H1 (cell line): ENCODE measurements at regions not wholly inside any gene's neighbourhood (a gene's known extent, or its start where the extent isn't known, plus 50 kb on each side); places are given as distances from the start of the nearest gene placed in this dataset.

Experiments used
- CTCF ChIA-PET: fragments of 300-600 bp; sonication (Branson Sonifier 250); formaldehyde crosslinking; loops from one replicate; lab custom pipeline; 2021; ENCODE audit not compliant: partially characterized antibody; lab: Charles Lee
- POLR2A ChIA-PET: fragments of 300-600 bp; sonication (Branson Sonifier 250); formaldehyde crosslinking; loops from one replicate; lab custom pipeline; 2021; ENCODE audit warnings: inconsistent platforms; ENCODE audit not compliant: partially characterized antibody; lab: Charles Lee
- DNase-seq, 2 experiments: peaks; one replicate each; pipeline versions ENCODE4 v3.0.0 to v3.0.0-alpha.2; 2010 to 2022; ENCODE audit warnings: low spot score in 2 of 2, low read depth in 1 of 2, mixed read lengths in 1 of 2
- FAIRE-seq: peaks from 2 replicates; lab custom pipeline; 2011; peaks lifted over from hg19 to GRCh38; lab: Jason Lieb, UNC
- H2AFZ ChIP-seq: 2 replicates; pipeline ENCODE4 v1.8.1; 2012; ENCODE audit warnings: low read length, inconsistent platforms
- H2AK5ac ChIP-seq: 2 replicates; pipeline ENCODE4 v1.6.1; 2013; ENCODE audit warnings: low read depth, low read length
- H2BK120ac ChIP-seq: replicated peaks from 2 replicates; pipeline ENCODE3; 2013; ENCODE audit warnings: low read depth, low read length, inconsistent platforms
- H2BK12ac ChIP-seq: 2 replicates; pipeline ENCODE4 v1.6.1; 2013; ENCODE audit warnings: low read depth, low read length
- H2BK15ac ChIP-seq: 2 replicates; pipeline ENCODE4 v1.6.1; 2013; ENCODE audit warnings: low read length
- H2BK20ac ChIP-seq: 2 replicates; pipeline ENCODE4 v1.6.1; 2013; ENCODE audit warnings: low read length
- H2BK5ac ChIP-seq: 2 replicates; pipeline ENCODE4 v1.6.1; 2013; ENCODE audit warnings: low read depth, low read length
- H3K14ac ChIP-seq: 2 replicates; pipeline ENCODE4 v1.6.1; 2013; ENCODE audit warnings: inconsistent platforms; ENCODE audit not compliant: insufficient read length
- H3K18ac ChIP-seq: 2 replicates; pipeline ENCODE4 v1.6.1; 2013; ENCODE audit warnings: low read length; ENCODE audit errors: extremely low read depth
- H3K23ac ChIP-seq: 2 replicates; pipeline ENCODE4 v1.6.1; 2013; ENCODE audit warnings: inconsistent platforms; ENCODE audit not compliant: insufficient read length
- H3K23me2 ChIP-seq: 2 replicates; pipeline ENCODE4 v1.6.1; 2013; ENCODE audit warnings: low read depth, low read length
- H3K27ac ChIP-seq: 2 replicates; pipeline ENCODE4 v1.6.1; 2011; ENCODE audit warnings: low read depth, low read length, inconsistent platforms
- H3K27me3 ChIP-seq, 4 experiments: replicated peaks in 1 of 4; 1 replicate in 1 of 4; 2 replicates in 3 of 4; pipeline versions ENCODE4 v1.6.1 to v1.8.1; 2011 to 2013; ENCODE audit warnings: low read length in 3 of 4, mild to moderate bottlenecking in 3 of 4, inconsistent platforms in 2 of 4, mixed read lengths in 2 of 4, moderate library complexity in 1 of 4; ENCODE audit not compliant: control insufficient read depth in 3 of 4, insufficient read depth in 3 of 4; ENCODE audit errors: extremely low read depth in 1 of 4
- H3K36me3 ChIP-seq, 4 experiments: 2 replicates each; pipeline versions ENCODE4 v1.6.1 to v1.8.1; 2011 to 2013; ENCODE audit warnings: mild to moderate bottlenecking in 4 of 4, low read length in 3 of 4, moderate library complexity in 2 of 4, control low read depth in 1 of 4, inconsistent platforms in 1 of 4; ENCODE audit not compliant: insufficient read depth in 4 of 4, control insufficient read depth in 2 of 4
- H3K4ac ChIP-seq: replicated peaks from 2 replicates; pipeline ENCODE3; 2013; ENCODE audit warnings: low read length, low read depth, mixed read lengths, inconsistent platforms; ENCODE audit not compliant: insufficient read length
- H3K4me1 ChIP-seq, 4 experiments: replicated peaks in 1 of 4; 1 replicate in 1 of 4; 2 replicates in 3 of 4; pipeline versions ENCODE4 v1.6.1 to v1.8.1; 2011 to 2013; ENCODE audit warnings: low read length in 3 of 4, inconsistent platforms in 2 of 4, mixed read lengths in 1 of 4; ENCODE audit not compliant: insufficient read depth in 4 of 4, control insufficient read depth in 3 of 4
- H3K4me2 ChIP-seq, 2 experiments: 2 replicates each; pipeline versions ENCODE4 v1.6.1 to v1.8.1; 2011 to 2013; ENCODE audit warnings: low read depth in 2 of 2, low read length in 2 of 2, control low read depth in 1 of 2, inconsistent platforms in 1 of 2, mild to moderate bottlenecking in 1 of 2; ENCODE audit not compliant: insufficient read depth in 1 of 2
- H3K4me3 ChIP-seq, 4 experiments: fragments of 200-600, 300-600 bp in 1 of 4; sonication (generic), shearing (Covaris generic), sonication (Bioruptor Twin) in 1 of 4; 2 replicates each; pipeline versions ENCODE4 v1.5.1 to v1.8.1; 2011 to 2016; ENCODE audit warnings: low read length in 4 of 4, low read depth in 3 of 4, control low read depth in 2 of 4, inconsistent platforms in 2 of 4, mild to moderate bottlenecking in 2 of 4, mixed read lengths in 1 of 4, moderate library complexity in 1 of 4; ENCODE audit not compliant: insufficient read depth in 2 of 4; ENCODE audit errors: extremely low read depth in 1 of 4
- H3K56ac ChIP-seq: replicated peaks from 2 replicates; pipeline ENCODE3; 2013; ENCODE audit warnings: low read depth, mild to moderate bottlenecking, mixed read lengths, low read length, inconsistent platforms; ENCODE audit not compliant: insufficient read length
- H3K79me1 ChIP-seq: 2 replicates; pipeline ENCODE4 v1.6.1; 2013; ENCODE audit warnings: low read depth, low read length, control low read depth
- H3K79me2 ChIP-seq, 2 experiments: 2 replicates each; pipeline versions ENCODE4 v1.6.1 to v1.8.1; 2012 to 2013; ENCODE audit warnings: low read length in 2 of 2, mild to moderate bottlenecking in 2 of 2, inconsistent platforms in 1 of 2; ENCODE audit not compliant: insufficient read depth in 2 of 2, control insufficient read depth in 1 of 2
- H3K9ac ChIP-seq, 4 experiments: replicated peaks in 1 of 4; 1 replicate in 1 of 4; 2 replicates in 3 of 4; pipeline versions ENCODE4 v1.6.1 to v1.8.1; 2011 to 2013; ENCODE audit warnings: low read depth in 3 of 4, low read length in 3 of 4, control low read depth in 2 of 4, mild to moderate bottlenecking in 2 of 4, moderate library complexity in 2 of 4, inconsistent platforms in 1 of 4; ENCODE audit errors: extremely low read depth in 1 of 4
- H3K9me3 ChIP-seq, 2 experiments: 2 replicates each; pipeline versions ENCODE4 v1.6.1 to v1.8.1; 2012 to 2013; ENCODE audit warnings: mild to moderate bottlenecking in 2 of 2, moderate library complexity in 2 of 2, control low read depth in 1 of 2, inconsistent platforms in 1 of 2, low read depth in 1 of 2, low read length in 1 of 2, mixed read lengths in 1 of 2; ENCODE audit not compliant: insufficient read depth in 2 of 2
- H4K20me1 ChIP-seq, 2 experiments: replicated peaks in 1 of 2; 2 replicates each; pipeline versions ENCODE3 to v1.8.1; 2011 to 2013; ENCODE audit warnings: inconsistent platforms in 2 of 2, low read length in 2 of 2, mild to moderate bottlenecking in 1 of 2; ENCODE audit not compliant: insufficient read depth in 2 of 2, control insufficient read depth in 1 of 2
- H4K5ac ChIP-seq: 2 replicates; pipeline ENCODE4 v1.6.1; 2013; ENCODE audit warnings: low read length, low read depth, mixed read lengths, inconsistent platforms; ENCODE audit not compliant: insufficient read length
- H4K8ac ChIP-seq: 2 replicates; pipeline ENCODE4 v1.8.0; 2013; ENCODE audit warnings: mild to moderate bottlenecking, moderate library complexity, low read length, inconsistent platforms; ENCODE audit not compliant: insufficient read depth; ENCODE audit errors: extremely low read depth
- H4K91ac ChIP-seq: replicated peaks from 2 replicates; pipeline ENCODE3; 2013; ENCODE audit warnings: low read length, mixed read lengths, inconsistent platforms; ENCODE audit not compliant: insufficient read length
- CBX8 ChIP-seq: fragments of 300-800, 300-1000 bp; sonication (generic); IDR thresholded peaks from 2 replicates; pipeline ENCODE4 v1.7.1; 2016; ENCODE audit warnings: low read depth, low read length, borderline replicate concordance
- CHD1 ChIP-seq: IDR thresholded peaks from 2 replicates; pipeline ENCODE4 v1.6.1; 2012; ENCODE audit warnings: low read depth, low read length, improper control_type of control experiment
- CHD2 ChIP-seq: IDR thresholded peaks from 2 replicates; pipeline ENCODE4 v1.6.1; 2012; ENCODE audit warnings: low read length, improper control_type of control experiment
- CTBP2 ChIP-seq: IDR thresholded peaks from 2 replicates; pipeline ENCODE4 v1.7.0; 2011; ENCODE audit warnings: borderline replicate concordance, mild to moderate bottlenecking, moderate library complexity, mixed read lengths, low read length; ENCODE audit not compliant: insufficient read depth, insufficient read length
- EP300 ChIP-seq, 2 experiments: IDR thresholded peaks; 1 replicate in 1 of 2; 2 replicates in 1 of 2; pipeline ENCODE4 v1.6.1; 2011 to 2012; ENCODE audit warnings: low read depth in 2 of 2, low read length in 2 of 2, mild to moderate bottlenecking in 2 of 2, borderline replicate concordance in 1 of 2, inconsistent platforms in 1 of 2, moderate library complexity in 1 of 2
- EZH2 ChIP-seq: fragments of 200-600 bp; sonication (generic); IDR thresholded peaks from 2 replicates; pipeline ENCODE4 v1.7.1; 2012; ENCODE audit warnings: low read depth, mild to moderate bottlenecking, moderate library complexity, low read length, inconsistent platforms; ENCODE audit not compliant: severe bottlenecking
- KDM1A ChIP-seq: fragments of 200-600, 300-600 bp; sonication (generic); IDR thresholded peaks from 2 replicates; pipeline ENCODE4 v1.7.1; 2016; ENCODE audit warnings: mild to moderate bottlenecking, low read length, borderline replicate concordance
- NRF1 ChIP-seq: IDR thresholded peaks from 2 replicates; pipeline ENCODE4 v1.6.1; 2011; ENCODE audit warnings: mild to moderate bottlenecking, low read depth, low read length, improper control_type of control experiment
- RBBP5 ChIP-seq: IDR thresholded peaks from 2 replicates; pipeline ENCODE4 v1.7.1; 2012; ENCODE audit warnings: low read depth, mild to moderate bottlenecking, inconsistent platforms, low read length, moderate library complexity, borderline replicate concordance
- RXRA ChIP-seq: IDR thresholded peaks from 2 replicates; pipeline ENCODE4 v1.6.1; 2011; ENCODE audit warnings: low read depth, mild to moderate bottlenecking, low read length, moderate library complexity; ENCODE audit not compliant: insufficient read depth
- SP1 ChIP-seq: IDR thresholded peaks from 2 replicates; pipeline ENCODE4 v1.6.1; 2011; ENCODE audit warnings: low read depth, low read length
- TAF7 ChIP-seq: optimal IDR thresholded peaks from 2 replicates; pipeline ENCODE3; 2011; ENCODE audit warnings: low read depth, mild to moderate bottlenecking, inconsistent platforms, low read length, moderate library complexity, borderline replicate concordance
- WGBS, 2 experiments: shearing (Covaris generic) in 1 of 2; methylation state at CpG; one replicate each; pipeline versions ENCODE4 v1.1.6 to v1.1.7; 2013 to 2015; ENCODE audit warnings: low lambda C conversion rate in 2 of 2, mixed read lengths in 2 of 2, inconsistent platforms in 1 of 2, low coverage in 1 of 2, missing lambda C conversion rate in 1 of 2; ENCODE audit not compliant: insufficient replicate concordance in 2 of 2, insufficient coverage in 1 of 2, insufficient read length in 1 of 2; ENCODE audit errors: extremely low coverage in 1 of 2, missing lambda C conversion rate in 1 of 2; 5-methylcytosine and 5-hydroxymethylcytosine counted together

GRCh38 chr2:152814475-152815030 lies 96.1 kb downstream of the ARL6IP6 start:
- Histone ChIP-seq H3K79me2 (no peaks in the 10 kb centered on the region), H3K4ac (no peak overlapping the region), H3K9ac (no peak overlapping the region), H3K23me2 (no peaks in the 10 kb centered on the region), H3K56ac (no peak overlapping the region), H4K5ac (no peak overlapping the region), H2AK5ac (no peak overlapping the region), H4K20me1 (no peaks in the 10 kb centered on the region), H4K91ac (no peak overlapping the region), H2BK5ac (no peak overlapping the region), H3K79me1 (no peaks in the 10 kb centered on the region), H2BK120ac (no peak overlapping the region), H3K36me3 (no peaks in the 10 kb centered on the region), H2AFZ (no peak overlapping the region), H2BK12ac (no peak overlapping the region), H4K8ac (no peak overlapping the region), H3K4me3 (no peak overlapping the region), H3K14ac (no peak overlapping the region), H2BK20ac (no peak overlapping the region), H3K27ac (no peak overlapping the region), H3K9me3 (0 out of 4 replicates have a peak, but pooled peaks cover 0 to 2% of the 10 kb centered on the region in 2 experiments), H3K23ac (no peak overlapping the region), H2BK15ac (no peak overlapping the region), H3K4me1 (no peaks in the 10 kb centered on the region), H3K4me2 (no peak overlapping the region), H3K18ac (no peak overlapping the region), H3K27me3 (no peaks in the 10 kb centered on the region)
- TF ChIP-seq RXRA, result no peak
- no peak for TF ChIP-seq CHD1
- TF ChIP-seq EP300 (IDR thresholded peaks at IDR 0.05; ENCODE audit: borderline replicate concordance in 1 of 2, low read depth in 2 of 2, low read length in 2 of 2), result no peak
- TF ChIP-seq EZH2, result no peak
- no peak for TF ChIP-seq KDM1A
- no peak for TF ChIP-seq NRF1
- TF ChIP-seq TAF7, result no peak
- no peak for TF ChIP-seq CTBP2
- no peak for TF ChIP-seq RBBP5
- TF ChIP-seq CBX8, result no peak
- TF ChIP-seq CHD2, result no peak
- TF ChIP-seq SP1, result no peak
- ChIA-PET CTCF (interaction anchor here (0.8 to 1.6 kb wide), 2 partner anchors 14 to 71 kb away, joined by 4 read pairs; no protein-coding TSS in a partner anchor), POLR2A (no interaction called here)
- no peak for FAIRE-seq
- WGBS, 2 experiments, result 96% methylated on average over 5 of the region's 5 CpGs; no CpG with 5 or more reads in 1 of the 2 experiments
- DNase-seq, result no peak
